Osteoblast (primary cell): ENCODE measurements at regions not wholly inside any gene's neighbourhood (a gene's known extent, or its start where the extent isn't known, plus 50 kb on each side); places are given as distances from the start of the nearest gene placed in this dataset.

ENCODE experiments used
- DNase-seq: peaks from one replicate; pipeline ENCODE4 v3.0.0; 2011; ENCODE audit warnings: low spot score, mixed read lengths; ENCODE audit not compliant: insufficient read length; ENCODE audit errors: missing footprints
- H2AFZ ChIP-seq: 2 replicates; pipeline ENCODE4 v1.6.0; 2011; ENCODE audit warnings: mild to moderate bottlenecking, low read length
- H3K27ac ChIP-seq: 2 replicates; pipeline ENCODE4 v1.5.1; 2011; ENCODE audit warnings: mild to moderate bottlenecking, low read depth, low read length, moderate library complexity
- H3K27me3 ChIP-seq: 2 replicates; pipeline ENCODE4 v1.6.0; 2012; ENCODE audit warnings: mild to moderate bottlenecking, control low read depth, inconsistent platforms, low read length, moderate library complexity; ENCODE audit not compliant: insufficient read depth
- H3K36me3 ChIP-seq: 2 replicates; pipeline ENCODE4 v1.5.1; 2011; ENCODE audit warnings: mild to moderate bottlenecking, low read length, control low read depth, moderate library complexity; ENCODE audit not compliant: insufficient read depth
- H3K4me1 ChIP-seq: 2 replicates; pipeline ENCODE4 v1.5.1; 2011; ENCODE audit warnings: mild to moderate bottlenecking, low read length, control low read depth, moderate library complexity; ENCODE audit not compliant: insufficient read depth
- H3K4me2 ChIP-seq: 2 replicates; pipeline ENCODE4 v1.6.0; 2011; ENCODE audit warnings: mild to moderate bottlenecking, low read length; ENCODE audit not compliant: insufficient read depth
- H3K4me3 ChIP-seq: fragments of 200-600 bp; sonication (generic); 3 replicates; pipeline ENCODE4 v1.5.1; 2012; ENCODE audit warnings: mild to moderate bottlenecking, low read length, inconsistent platforms; ENCODE audit not compliant: insufficient read depth
- H3K79me2 ChIP-seq: 2 replicates; pipeline ENCODE4 v1.6.0; 2012; ENCODE audit warnings: mild to moderate bottlenecking, low read length, control low read depth, inconsistent platforms; ENCODE audit not compliant: insufficient read depth
- H3K9me3 ChIP-seq: 2 replicates; pipeline ENCODE4 v1.5.1; 2011; ENCODE audit warnings: low read depth, low read length, control low read depth
- H4K20me1 ChIP-seq: 2 replicates; pipeline ENCODE4 v1.6.0; 2012; ENCODE audit warnings: mild to moderate bottlenecking, low read length, control low read depth; ENCODE audit not compliant: insufficient read depth
- TF ChIP-seq, protein P1 (sequence below): IDR thresholded peaks from 2 replicates; pipeline ENCODE4 v1.5.1; 2011; ENCODE audit warnings: mild to moderate bottlenecking, low read depth, low read length, moderate library complexity; ENCODE audit errors: extremely low read depth

DNA sequence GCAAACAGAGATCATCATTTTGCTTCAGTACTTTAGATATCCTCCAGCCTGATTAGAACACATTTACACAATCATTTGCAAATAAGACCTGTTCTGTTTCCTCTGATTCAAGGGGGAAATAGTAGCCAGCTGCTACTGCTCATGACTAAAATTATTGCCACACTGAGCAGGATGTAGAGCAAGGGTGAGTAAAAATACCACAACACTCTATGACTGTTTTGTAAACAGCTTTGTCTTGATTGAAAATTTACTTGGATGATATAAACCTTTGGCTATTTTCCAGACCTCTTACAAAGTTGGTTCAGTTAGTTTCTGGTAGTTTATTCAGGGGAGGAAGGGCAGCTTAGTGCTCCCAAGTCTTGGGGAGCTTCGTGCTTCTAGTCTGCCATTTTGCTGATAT lies 286.4 kb upstream of the CNTNAP5 start:
- Histone ChIP-seq H3K4me2 (no peak overlapping the region), H3K27me3 (no peaks in the 10 kb centered on the region), H3K79me2 (no peaks in the 10 kb centered on the region), H4K20me1 (no peaks in the 10 kb centered on the region), H3K4me1 (no peaks in the 10 kb centered on the region), H3K4me3 (no peak overlapping the region), H3K36me3 (no peaks in the 10 kb centered on the region), H2AFZ (no peak overlapping the region), H3K9me3 (no peaks in the 10 kb centered on the region), H3K27ac (no peak overlapping the region)
- no peak for DNase-seq
- TF ChIP-seq, protein P1, sequence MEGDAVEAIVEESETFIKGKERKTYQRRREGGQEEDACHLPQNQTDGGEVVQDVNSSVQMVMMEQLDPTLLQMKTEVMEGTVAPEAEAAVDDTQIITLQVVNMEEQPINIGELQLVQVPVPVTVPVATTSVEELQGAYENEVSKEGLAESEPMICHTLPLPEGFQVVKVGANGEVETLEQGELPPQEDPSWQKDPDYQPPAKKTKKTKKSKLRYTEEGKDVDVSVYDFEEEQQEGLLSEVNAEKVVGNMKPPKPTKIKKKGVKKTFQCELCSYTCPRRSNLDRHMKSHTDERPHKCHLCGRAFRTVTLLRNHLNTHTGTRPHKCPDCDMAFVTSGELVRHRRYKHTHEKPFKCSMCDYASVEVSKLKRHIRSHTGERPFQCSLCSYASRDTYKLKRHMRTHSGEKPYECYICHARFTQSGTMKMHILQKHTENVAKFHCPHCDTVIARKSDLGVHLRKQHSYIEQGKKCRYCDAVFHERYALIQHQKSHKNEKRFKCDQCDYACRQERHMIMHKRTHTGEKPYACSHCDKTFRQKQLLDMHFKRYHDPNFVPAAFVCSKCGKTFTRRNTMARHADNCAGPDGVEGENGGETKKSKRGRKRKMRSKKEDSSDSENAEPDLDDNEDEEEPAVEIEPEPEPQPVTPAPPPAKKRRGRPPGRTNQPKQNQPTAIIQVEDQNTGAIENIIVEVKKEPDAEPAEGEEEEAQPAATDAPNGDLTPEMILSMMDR: no peak

DNA sequence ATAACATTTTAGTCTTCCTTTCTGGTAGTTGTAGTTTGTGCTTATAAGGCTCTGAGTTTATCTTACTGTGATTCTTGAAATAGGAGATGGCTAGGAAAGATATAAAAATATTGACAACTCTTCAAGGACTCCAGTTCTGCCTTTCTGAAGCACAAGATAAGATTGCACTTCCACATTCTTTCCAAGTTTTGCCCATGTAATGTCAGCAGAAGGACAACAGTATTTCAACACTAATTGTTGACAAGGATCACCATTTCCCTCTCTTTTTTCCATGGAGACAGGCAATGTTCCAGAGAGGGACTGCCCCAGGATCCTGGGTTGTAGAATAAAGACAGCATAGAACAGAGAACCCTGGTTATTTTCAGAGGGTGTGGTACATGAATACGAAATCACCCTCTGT lies 279.1 kb upstream of the CNTNAP5 start:
- Histone ChIP-seq H3K27ac (no peak overlapping the region), H3K4me3 (no peak overlapping the region), H3K9me3 (no peaks in the 10 kb centered on the region), H4K20me1 (no peaks in the 10 kb centered on the region), H3K79me2 (no peaks in the 10 kb centered on the region), H3K27me3 (no peaks in the 10 kb centered on the region), H3K4me2 (no peak overlapping the region), H3K36me3 (no peaks in the 10 kb centered on the region), H3K4me1 (no peaks in the 10 kb centered on the region), H2AFZ (no peak overlapping the region)
- DNase-seq: no peak
- TF ChIP-seq, protein P1: no peak

GRCh38 chr2:123747326-123747725 lies 277.8 kb upstream of the CNTNAP5 start:
- Histone ChIP-seq H3K4me2 (no peak overlapping the region), H3K36me3 (no peaks in the 10 kb centered on the region), H3K4me1 (no peaks in the 10 kb centered on the region), H3K4me3 (no peak overlapping the region), H3K27ac (no peak overlapping the region), H3K9me3 (no peaks in the 10 kb centered on the region), H3K27me3 (no peaks in the 10 kb centered on the region), H4K20me1 (no peaks in the 10 kb centered on the region), H2AFZ (no peak overlapping the region), H3K79me2 (no peaks in the 10 kb centered on the region)
- DNase-seq: no peak
- TF ChIP-seq, protein P1: no peak

DNA sequence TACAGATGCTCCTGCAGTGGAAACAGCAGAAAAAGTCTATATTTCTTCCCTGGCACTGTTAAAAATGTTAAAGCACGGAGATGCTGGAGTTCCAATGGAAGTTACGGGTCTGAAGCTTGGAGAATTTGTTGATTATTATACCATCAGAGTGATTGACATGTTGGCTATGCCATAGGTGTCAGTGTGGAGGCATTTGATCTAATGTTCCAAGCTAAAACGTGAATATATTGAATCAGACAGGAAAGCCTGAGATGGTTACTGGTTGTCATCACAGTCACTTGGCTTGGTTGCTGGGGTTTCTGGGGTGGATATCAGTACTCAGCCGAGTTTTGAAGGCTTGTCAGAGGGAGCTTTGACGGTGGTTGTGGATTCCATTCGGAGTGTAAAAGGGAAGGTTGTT lies 262.9 kb upstream of the CNTNAP5 start:
- no peak overlapping the region for H3K27ac ChIP-seq
- no peaks in the 10 kb centered on the region for H3K9me3 ChIP-seq
- H3K4me2 ChIP-seq: no peak overlapping the region
- H4K20me1 ChIP-seq: no peaks in the 10 kb centered on the region
- no peaks in the 10 kb centered on the region for H3K4me1 ChIP-seq
- no peaks in the 10 kb centered on the region for H3K27me3 ChIP-seq
- DNase-seq: no peak
- no peak overlapping the region for H3K4me3 ChIP-seq
- no peaks in the 10 kb centered on the region for H3K79me2 ChIP-seq
- TF ChIP-seq, protein P1: no peak
- no peaks in the 10 kb centered on the region for H3K36me3 ChIP-seq
- H2AFZ ChIP-seq: no peak overlapping the region
